ENCODE measurements at regions not wholly inside any gene's neighbourhood (a gene's known extent, or its start where the extent isn't known, plus 50 kb on each side); places are given as distances from the start of the nearest gene placed in this dataset.

- TF ChIP-seq ZBTB40 (IDR thresholded peaks at IDR 0.05) (no peak), ZBTB40 (CRISPR knock-in tag; IDR thresholded peaks at IDR 0.05) (no peak)
Measured at GRCh38 chr3:152717252-152717651, 117.7 kb upstream of the P2RY1 start (continued).

- FAIRE-seq = no peak
- no TSS peak for BruUV-seq (replicated peaks)
- TF ChIP-seq ZNF408 (CRISPR knock-in tag; IDR thresholded peaks at IDR 0.05; ENCODE audit: low read depth) (no peak), ETV1 (tag; conservative IDR thresholded peaks at IDR 0.05; ENCODE audit: low read depth) (no peak), POLR3A (IDR thresholded peaks at IDR 0.05; ENCODE audit: borderline replicate concordance, extremely low read depth, insufficient read depth, insufficient read length) (no peak), CBFB (CRISPR knock-in tag; IDR thresholded peaks at IDR 0.05) (no peak), NRF1 (conservative IDR thresholded peaks at IDR 0.05 in 1 of 2, IDR thresholded peaks at IDR 0.05 in 1 of 2) (no peak), E2F5 (CRISPR knock-in tag; IDR thresholded peaks at IDR 0.05) (no peak), PHTF2 (CRISPR knock-in tag; IDR thresholded peaks at IDR 0.05) (no peak), ZNF436 (CRISPR knock-in tag; IDR thresholded peaks at IDR 0.05) (no peak), MTA2 (IDR thresholded peaks at IDR 0.05; ENCODE audit: low read depth) (no peak), DLX4 (CRISPR knock-in tag; IDR thresholded peaks at IDR 0.05) (no peak)
Measured at GRCh38 chr3:152718810-152719209, 116.1 kb upstream of the P2RY1 start.

More at GRCh38 chr3:152718810-152719209, 116.1 kb upstream of the P2RY1 start:
- no peaks in the 10 kb centered on the region for H3K9me1 ChIP-seq (ENCODE audit: control insufficient read depth, insufficient read depth, low read length)
- H3K27me3 ChIP-seq (ENCODE audit: control insufficient read depth in 2 of 2, insufficient read depth in 2 of 2, low read length in 2 of 2) = no peaks in the 10 kb centered on the region
- H4K20me1 ChIP-seq (replicated peaks; ENCODE audit: control insufficient read depth, insufficient read depth, low read length) = no peaks in the 10 kb centered on the region
- no peak overlapping the region for H3K4me3 ChIP-seq
- H3K27ac ChIP-seq (ENCODE audit: extremely low read depth, low read depth, low read length) = no peak overlapping the region
- H3K9ac ChIP-seq (ENCODE audit: insufficient read depth in 1 of 2, low read depth in 2 of 2, low read length in 2 of 2) = no peak overlapping the region
- H3K4me1 ChIP-seq (replicated peaks in 1 of 2; ENCODE audit: control insufficient read depth in 2 of 2, insufficient read depth in 2 of 2, low read length in 2 of 2) = peaks cover 0 to 3% of the 10 kb centered on the region in 2 experiments; a peak in 1 of 5 replicates
- ChIA-PET POLR2A (interaction anchor here (1.1 kb wide), 1 partner anchor 10 kb away, joined by 3 read pairs; no protein-coding TSS in a partner anchor), CTCF (ENCODE audit: low intra/inter-chr PET ratio) (no interaction called here)
- no peaks in the 10 kb centered on the region for H3K9me3 ChIP-seq (replicated peaks; ENCODE audit: control insufficient read depth, insufficient read depth, low read depth, low read length)
- DNase-seq (ENCODE audit: extremely low read depth in 1 of 4, low spot score in 3 of 4) (no peak), ATAC-seq (no peak)
- H3K36me3 ChIP-seq (ENCODE audit: control insufficient read depth, insufficient read depth, low read length) = no peaks in the 10 kb centered on the region
- no peak overlapping the region for H2AFZ ChIP-seq (ENCODE audit: low read depth, low read length)
- intact Hi-C loops (cut with micrococcal nuclease) (loop anchor here (10.0 kb wide), 2 partner anchors 144 to 214 kb away; no protein-coding TSS in a partner anchor), in situ Hi-C loops (cut with MboI) (no loop called here)
- H3K4me2 ChIP-seq (ENCODE audit: insufficient read depth, low read length) = no peak overlapping the region
- no peaks in the 10 kb centered on the region for H3K79me2 ChIP-seq (ENCODE audit: control insufficient read depth, insufficient read depth, low read length)

Data from K562 (cell line).